ENCODE measurements at regions not wholly inside any gene's neighbourhood (a gene's known extent, or its start where the extent isn't known, plus 50 kb on each side); places are given as distances from the start of the nearest gene placed in this dataset.

GRCh38 chr3:176554264-176554663 lies 643.0 kb downstream of the TBL1XR1 start:
- no peak for DNase-seq (ENCODE audit: insufficient read length, low spot score)
- no peak for TF ChIP-seq CTCF (IDR thresholded peaks at IDR 0.05; ENCODE audit: insufficient read depth, missing control alignments)
- no peak for FAIRE-seq

- DNase-seq (ENCODE audit: insufficient read length, low spot score) = no peak
- no peak for FAIRE-seq
- TF ChIP-seq CTCF (IDR thresholded peaks at IDR 0.05; ENCODE audit: insufficient read depth, missing control alignments) = no peak
Measured at GRCh38 chr3:176526942-176527341, 670.3 kb downstream of the TBL1XR1 start.

GRCh38 chr3:176526225-176526624 lies 671.1 kb downstream of the TBL1XR1 start:
- TF ChIP-seq CTCF (IDR thresholded peaks at IDR 0.05; ENCODE audit: insufficient read depth, missing control alignments) = no peak
- FAIRE-seq (no peak), DNase-seq (ENCODE audit: insufficient read length, low spot score) (no peak)

- DNase-seq (ENCODE audit: insufficient read length, low spot score) (no peak), FAIRE-seq (no peak)
- TF ChIP-seq CTCF (IDR thresholded peaks at IDR 0.05; ENCODE audit: insufficient read depth, missing control alignments) = no peak
Measured at GRCh38 chr3:176523114-176523513, 674.2 kb downstream of the TBL1XR1 start.

GRCh38 chr3:176522436-176522835 lies 674.8 kb downstream of the TBL1XR1 start:
- TF ChIP-seq CTCF (IDR thresholded peaks at IDR 0.05; ENCODE audit: insufficient read depth, missing control alignments) = no peak
- no peak for DNase-seq (ENCODE audit: insufficient read length, low spot score)
- FAIRE-seq = no peak

- no peak for FAIRE-seq
- DNase-seq (ENCODE audit: insufficient read length, low spot score) = no peak
- TF ChIP-seq CTCF (IDR thresholded peaks at IDR 0.05; ENCODE audit: insufficient read depth, missing control alignments) = no peak
Measured at GRCh38 chr3:176521531-176522175, 675.6 kb downstream of the TBL1XR1 start.

GRCh38 chr3:176514297-176514696 lies 683.0 kb downstream of the TBL1XR1 start:
- DNase-seq (ENCODE audit: insufficient read length, low spot score) = no peak
- peak; percentile 34 for TF ChIP-seq CTCF (IDR thresholded peaks at IDR 0.05; ENCODE audit: insufficient read depth, missing control alignments)
- no peak for FAIRE-seq

Measured in D721Med (cell line).